Lower leg skin (tissue), 4 donors: ENCODE measurements at regions not wholly inside any gene's neighbourhood (a gene's known extent, or its start where the extent isn't known, plus 50 kb on each side); places are given as distances from the start of the nearest gene placed in this dataset.

Source experiments
- DNase-seq, 2 donors: peaks; one replicate each; pipeline ENCODE4 v3.0.0-alpha.2; 2019; ENCODE audit warnings: low spot score in 2 of 2
- H3K4me3 ChIP-seq: fragments of 200-600 bp; sonication (generic); 2 replicates; pipeline ENCODE4 v1.5.1; 2017; ENCODE audit warnings: mild to moderate bottlenecking, low read depth; ENCODE audit not compliant: poor library complexity, severe bottlenecking
- CTCF ChIP-seq, 3 donors: fragments of 450-650 bp; IDR thresholded peaks; one replicate each; pipeline ENCODE4 v1.5.1; 2016; ENCODE audit warnings: antibody characterized with exemption in 3 of 3, mild to moderate bottlenecking in 3 of 3, moderate library complexity in 2 of 3
- POLR2A ChIP-seq, 2 donors: fragments of 450-650 bp; IDR thresholded peaks; one replicate each; pipeline ENCODE4 v1.6.1; 2016 to 2017; ENCODE audit warnings: antibody characterized with exemption in 2 of 2, mild to moderate bottlenecking in 1 of 2, moderate library complexity in 1 of 2
- WGBS, 2 donors: methylation state at CpG; one replicate each; pipeline ENCODE4 v1.1.5; 2018; 5-methylcytosine and 5-hydroxymethylcytosine counted together
- intact Hi-C: fragments of 100-400 bp; cut with DNase I; formaldehyde crosslinking; loops from one replicate; pipeline ENCODE4 v1.15.0; 2023; ENCODE audit warnings: low total_unique reads

GRCh38 chr2:21993002-21993401 is 869.2 kb downstream of the TDRD15 start:
- intact Hi-C loops = no loop called here
- no peak overlapping the region for H3K4me3 ChIP-seq
- 86 to 96% methylated on average over 1 of the region's 1 CpG for WGBS, 2 donors
- DNase-seq = no peak
- TF ChIP-seq CTCF (IDR thresholded peaks at IDR 0.05) = no peak
- TF ChIP-seq POLR2A (IDR thresholded peaks at IDR 0.05) = no peak

- TF ChIP-seq CTCF (IDR thresholded peaks at IDR 0.05) (no peak), POLR2A (IDR thresholded peaks at IDR 0.05) (no peak)
- intact Hi-C loops = no loop called here
Measured at GRCh38 chr2:21996339-21996738, 872.6 kb downstream of the TDRD15 start.

GRCh38 chr2:21999522-21999921 is 875.8 kb downstream of the TDRD15 start:
- intact Hi-C loops = no loop called here

More at GRCh38 chr2:21996339-21996738, 872.6 kb downstream of the TDRD15 start:
- WGBS, 2 donors = 76 to 87% methylated on average over 5 of the region's 5 CpGs
- no peak overlapping the region for H3K4me3 ChIP-seq
- DNase-seq = no peak

GRCh38 chr2:22002066-22002465 is 878.3 kb downstream of the TDRD15 start:
- WGBS, 2 donors = 50 to 64% methylated on average over 1 of the region's 1 CpG
- TF ChIP-seq CTCF (IDR thresholded peaks at IDR 0.05) (no peak), POLR2A (IDR thresholded peaks at IDR 0.05) (no peak)
- DNase-seq = no peak
- H3K4me3 ChIP-seq = no peak overlapping the region
- intact Hi-C loops = no loop called here

More at GRCh38 chr2:21999522-21999921, 875.8 kb downstream of the TDRD15 start:
- no peak overlapping the region for H3K4me3 ChIP-seq
- TF ChIP-seq POLR2A (IDR thresholded peaks at IDR 0.05) (no peak), CTCF (IDR thresholded peaks at IDR 0.05) (no peak)
- WGBS, 2 donors = 70 to 83% methylated on average over 1 of the region's 1 CpG
- DNase-seq = no peak

GRCh38 chr2:22003270-22003669 is 879.5 kb downstream of the TDRD15 start:
- H3K4me3 ChIP-seq = no peak overlapping the region
- DNase-seq = no peak
- intact Hi-C loops = no loop called here
- TF ChIP-seq POLR2A (IDR thresholded peaks at IDR 0.05) = no peak
- no peak for TF ChIP-seq CTCF (IDR thresholded peaks at IDR 0.05)
- WGBS, 2 donors = 46 to 53% methylated on average over 3 of the region's 3 CpGs

- no peak overlapping the region for H3K4me3 ChIP-seq
- 77 to 85% methylated on average over 1 of the region's 1 CpG for whole genome bisulfite sequencing, 2 donors
- no peak for TF ChIP-seq POLR2A (IDR thresholded peaks at IDR 0.05)
- DNase-seq = no peak
- intact Hi-C loops = no loop called here
Measured at GRCh38 chr2:22011048-22011447, 887.3 kb downstream of the TDRD15 start.
